HG02973 (cell line): ENCODE measurements at regions not wholly inside any gene's neighbourhood (a gene's known extent, or its start where the extent isn't known, plus 50 kb on each side); places are given as distances from the start of the nearest gene placed in this dataset.
A peak's percentile ranks its signal among the peaks of the same experiment; 100 is the strongest.
"Not testable (repeated sequence)": the region's sequence is repeated elsewhere in the genome, so short reads cannot be mapped to it uniquely, and the experiment has no call there.

Experiments
- ATAC-seq: cut with Tn5 transposase; IDR thresholded peaks from one replicate; pipeline ENCODE4 v1.9.1; 2021; ENCODE audit warnings: moderate library complexity; ENCODE audit not compliant: unreplicated experiment

DNA sequence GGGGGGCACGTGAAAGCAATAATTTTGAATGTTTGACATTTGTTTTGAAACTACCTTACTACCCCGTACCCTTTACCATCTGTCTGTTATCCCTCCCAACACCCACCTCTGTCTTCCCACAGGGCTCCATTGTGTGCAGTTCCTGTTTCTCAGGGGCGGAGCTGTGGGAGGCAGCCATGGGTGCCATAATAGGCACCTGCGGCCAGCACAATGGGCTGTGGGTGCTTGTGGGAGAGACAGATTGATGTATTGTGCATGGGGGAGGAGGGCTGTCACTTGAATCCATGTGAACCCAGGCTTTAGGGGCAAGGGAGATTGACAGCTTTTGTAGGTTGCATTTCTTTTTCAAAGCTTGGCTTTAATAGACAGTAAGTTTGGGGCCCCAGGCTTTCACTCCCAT lies 122.6 kb upstream of the CXorf66 start:
- no peak for ATAC-seq

DNA sequence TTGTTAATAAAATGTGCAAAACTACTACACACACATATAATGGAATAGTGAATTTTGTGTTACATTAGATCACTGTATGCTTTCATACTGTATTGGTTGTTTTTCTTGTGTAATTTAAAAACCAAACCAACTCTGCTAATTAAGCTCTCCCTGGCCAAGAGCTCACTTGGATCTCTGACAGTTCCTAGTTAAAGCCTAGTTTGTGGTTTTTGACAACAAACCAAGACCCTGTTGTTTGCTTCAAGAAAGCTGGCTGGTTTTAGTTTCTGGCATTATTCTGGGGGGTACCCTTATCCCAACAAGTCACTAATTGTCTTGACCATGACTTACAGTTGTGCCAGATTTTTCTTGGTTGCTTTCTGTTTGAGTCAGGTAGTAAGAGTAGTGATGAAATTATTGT lies 121.4 kb upstream of the CXorf66 start:
- no peak for ATAC-seq

- ATAC-seq = not testable (repeated sequence)
Measured at GRCh38 chrX:140074851-140075250, 109.5 kb upstream of the CXorf66 start.

DNA sequence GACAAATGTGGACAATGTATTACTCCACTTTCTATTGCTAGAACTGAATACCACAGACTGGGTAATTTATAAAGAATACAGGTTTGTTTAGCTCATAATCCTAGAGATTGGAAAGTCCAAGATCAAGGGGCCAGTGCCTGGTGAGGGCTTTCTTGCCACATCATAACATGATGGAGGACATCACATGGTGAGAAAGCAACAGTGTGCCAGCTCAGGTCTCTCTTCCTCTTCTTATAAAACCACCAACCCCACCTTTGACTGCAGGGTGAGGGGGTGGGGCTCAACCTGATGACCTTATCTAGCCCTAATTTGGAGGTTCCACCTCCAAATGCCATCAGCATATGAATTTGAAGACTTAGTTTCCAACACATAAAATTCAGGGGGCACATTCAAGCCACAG lies 105.7 kb upstream of the CXorf66 start:
- ATAC-seq = no peak

- no peak for ATAC-seq
Measured at GRCh38 chrX:140065961-140066662, 100.8 kb upstream of the CXorf66 start.

- no peak for ATAC-seq
Measured at GRCh38 chrX:140064993-140065392, 99.7 kb upstream of the CXorf66 start.

DNA sequence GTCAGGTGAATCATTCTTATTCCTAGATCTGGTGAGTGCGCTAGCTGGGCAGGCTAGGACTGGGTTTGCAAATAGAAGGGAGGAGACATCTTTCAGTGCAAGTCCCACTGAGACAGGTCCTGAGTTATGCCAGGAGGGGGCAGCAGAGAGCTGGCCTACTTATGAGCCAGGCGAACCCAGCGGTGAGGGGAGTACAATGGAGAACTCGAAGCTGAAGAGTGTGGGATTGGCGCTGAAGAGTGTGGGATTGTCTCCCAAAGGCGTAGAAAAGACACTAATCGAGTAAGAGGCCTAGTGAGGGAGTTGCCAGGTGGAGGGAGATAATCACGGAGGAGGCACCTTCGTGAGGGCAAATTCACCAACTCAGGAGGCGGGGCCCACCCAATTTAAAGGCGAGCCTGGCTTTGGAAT lies 91.7 kb upstream of the CXorf66 start:
- ATAC-seq = peak; percentile 96

DNA sequence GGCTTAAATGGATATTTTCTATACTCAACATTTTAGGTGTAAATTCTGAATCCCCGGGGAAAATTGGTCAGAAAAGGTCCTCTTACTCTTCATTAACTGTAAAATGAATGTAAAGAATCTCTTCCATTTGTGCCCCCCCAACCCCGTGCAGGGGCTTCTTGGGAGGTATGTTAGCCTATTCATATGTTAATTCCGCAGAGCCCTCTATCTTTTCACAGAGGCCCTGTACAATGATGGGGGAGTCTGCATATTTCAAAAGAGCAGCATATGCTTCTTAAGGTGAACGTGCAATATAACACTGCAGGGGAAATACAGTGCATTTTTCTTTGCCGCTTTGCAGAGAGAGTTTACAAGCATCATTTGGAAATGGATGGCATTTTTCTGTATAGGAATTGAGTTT lies 88.5 kb upstream of the CXorf66 start:
- no peak for ATAC-seq

- ATAC-seq = no peak
Measured at GRCh38 chrX:140050906-140051305, 85.6 kb upstream of the CXorf66 start.

- no peak for ATAC-seq
Measured at GRCh38 chrX:140040386-140040785, 75.1 kb upstream of the CXorf66 start.

DNA sequence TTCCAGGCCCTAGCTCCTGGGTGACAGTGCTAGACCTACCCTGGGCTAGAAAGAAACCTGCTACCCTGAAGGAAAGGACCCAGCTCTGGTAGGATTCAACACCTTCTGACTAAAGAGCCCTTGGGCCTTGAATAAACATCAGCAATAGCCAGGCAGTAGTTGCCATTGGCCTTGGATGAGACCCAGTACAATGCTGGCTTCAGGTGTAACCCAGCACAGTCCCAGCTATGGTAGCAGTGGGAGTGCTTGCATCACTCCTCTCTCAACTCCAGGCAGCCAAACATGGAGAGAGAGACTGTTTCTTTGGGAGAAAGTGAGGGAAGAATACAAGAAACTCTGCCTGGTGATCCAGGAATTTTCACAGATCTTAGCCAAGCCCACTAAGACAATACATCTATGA lies 73.5 kb upstream of the CXorf66 start:
- ATAC-seq = no peak

DNA sequence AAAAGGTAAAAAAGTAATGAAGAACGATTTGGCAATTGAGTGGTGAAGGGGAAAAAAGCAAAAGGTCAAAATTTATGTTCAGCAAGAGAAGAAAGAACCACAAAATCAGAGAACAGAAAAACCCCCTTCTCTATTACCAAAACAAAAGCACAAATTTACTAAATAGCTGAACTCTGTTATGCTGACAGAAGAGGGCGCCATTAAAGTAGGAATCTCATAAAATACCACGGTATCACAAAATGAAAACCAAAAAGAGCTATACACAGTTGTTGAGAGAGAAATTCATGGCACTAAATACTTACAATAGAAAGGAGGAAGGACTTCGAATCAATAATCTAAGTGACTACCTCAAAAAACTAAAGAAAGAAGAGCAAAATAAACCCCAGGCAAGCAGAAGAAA lies 69.6 kb upstream of the CXorf66 start:
- no peak for ATAC-seq

- no peak for ATAC-seq
Measured at GRCh38 chrX:140022482-140022881, 57.2 kb upstream of the CXorf66 start.

- ATAC-seq = not testable (repeated sequence)
Measured at GRCh38 chrX:140019134-140019533, 53.8 kb upstream of the CXorf66 start.
